K562 (cell line): ENCODE measurements at regions not wholly inside any gene's neighbourhood (a gene's known extent, or its start where the extent isn't known, plus 50 kb on each side); places are given as distances from the start of the nearest gene placed in this dataset.

Source experiments
- ATAC-seq: fragments of 200-7000 bp; cut with Tn5 transposase; 3 replicates; pipeline ENCODE4 v1.9.1; 2020; ENCODE audit warnings: moderate library complexity
- BruUV-seq: library from RNA; stranded (reverse); fragments of 400-500 nt; replicated peaks from 2 replicates; lab custom pipeline; 2021; lab: Mats Ljungman, UMichigan
- CTCF ChIA-PET: fragments of 300-600 bp; formaldehyde crosslinking; extraction: SDS; loops from one replicate; lab custom pipeline; 2021; ENCODE audit warnings: low intra/inter-chr PET ratio; lab: Yijun Ruan, JAX
- POLR2A ChIA-PET: fragments of 300-600, 350-650 bp; sonication (Branson Sonifier 250); formaldehyde crosslinking; extraction: SDS; loops from one replicate; lab custom pipeline; 2021; ENCODE audit warnings: antibody characterized with exemption, inconsistent platforms; lab: Yijun Ruan, JAX
- DNase-seq, 4 experiments: peaks; one replicate each; pipeline versions ENCODE4 v3.0.0 to v3.0.0-alpha.2; 2011 to 2018; ENCODE audit warnings: low spot score in 3 of 4, mixed read lengths in 3 of 4; ENCODE audit errors: extremely low read depth in 1 of 4
- FAIRE-seq: peaks from 2 replicates; lab custom pipeline; 2011; peaks lifted over from hg19 to GRCh38; lab: Jason Lieb, UNC
- H2AFZ ChIP-seq: 2 replicates; pipeline ENCODE4 v1.6.0; 2011; ENCODE audit warnings: low read depth, low read length, control low read depth, inconsistent platforms
- H3K27ac ChIP-seq: fragments of 200-600 bp; 3 replicates; pipeline ENCODE4 v1.8.0; 2011; ENCODE audit warnings: low read depth, mild to moderate bottlenecking, control low read depth, inconsistent platforms, low read length, moderate library complexity, mixed read lengths; ENCODE audit errors: extremely low read depth
- H3K27me3 ChIP-seq, 2 experiments: fragments of 300-600 bp in 1 of 2; 2 replicates in 1 of 2; 3 replicates in 1 of 2; pipeline versions ENCODE4 v1.6.0 to v1.8.0; 2011; ENCODE audit warnings: inconsistent platforms in 2 of 2, low read length in 2 of 2, mild to moderate bottlenecking in 1 of 2, mixed read lengths in 1 of 2, moderate library complexity in 1 of 2; ENCODE audit not compliant: control insufficient read depth in 2 of 2, insufficient read depth in 2 of 2
- H3K36me3 ChIP-seq: fragments of 300-600 bp; 3 replicates; pipeline ENCODE4 v1.8.0; 2011; ENCODE audit warnings: mild to moderate bottlenecking, low read length, inconsistent platforms; ENCODE audit not compliant: control insufficient read depth, insufficient read depth
- H3K4me1 ChIP-seq, 2 experiments: fragments of 200-600 bp in 1 of 2; replicated peaks in 1 of 2; 2 replicates in 1 of 2; 3 replicates in 1 of 2; pipeline versions ENCODE4 v1.5.1 to v1.8.0; 2011; ENCODE audit warnings: inconsistent platforms in 2 of 2, low read length in 2 of 2, mild to moderate bottlenecking in 1 of 2, mixed read lengths in 1 of 2, moderate library complexity in 1 of 2; ENCODE audit not compliant: control insufficient read depth in 2 of 2, insufficient read depth in 2 of 2
- H3K4me2 ChIP-seq: 2 replicates; pipeline ENCODE4 v1.6.1; 2011; ENCODE audit warnings: low read length, control low read depth, inconsistent platforms, mixed read lengths; ENCODE audit not compliant: insufficient read depth
- H3K4me3 ChIP-seq: fragments of 200-600 bp; sonication (generic), shearing (Covaris generic); 2 replicates; pipeline ENCODE4 v1.5.1; 2016; ENCODE audit warnings: control low read depth, inconsistent platforms
- H3K79me2 ChIP-seq: fragments of 200-600 bp; 3 replicates; pipeline ENCODE4 v1.8.0; 2011; ENCODE audit warnings: low read length, inconsistent platforms; ENCODE audit not compliant: control insufficient read depth, insufficient read depth
- H3K9ac ChIP-seq, 2 experiments: 2 replicates each; pipeline versions ENCODE4 v1.6.0 to v1.6.1; 2011; ENCODE audit warnings: low read depth in 2 of 2, low read length in 2 of 2, control low read depth in 1 of 2, inconsistent platforms in 1 of 2, mild to moderate bottlenecking in 1 of 2, mixed read lengths in 1 of 2; ENCODE audit not compliant: insufficient read depth in 1 of 2
- H3K9me1 ChIP-seq: one replicate; pipeline ENCODE4 v1.6.0; 2011; ENCODE audit warnings: inconsistent platforms, mild to moderate bottlenecking, low read length, moderate library complexity; ENCODE audit not compliant: control insufficient read depth, insufficient read depth
- H3K9me3 ChIP-seq: replicated peaks from 2 replicates; pipeline ENCODE4 v1.5.1; 2011; ENCODE audit warnings: low read depth, low read length, inconsistent platforms; ENCODE audit not compliant: control insufficient read depth, insufficient read depth
- H4K20me1 ChIP-seq: replicated peaks from 2 replicates; pipeline ENCODE4 v1.6.1; 2011; ENCODE audit warnings: low read length, inconsistent platforms, mixed read lengths; ENCODE audit not compliant: control insufficient read depth, insufficient read depth
- ATF6 ChIP-seq: sonication (generic); formaldehyde crosslinking; IDR thresholded peaks from 2 replicates; pipeline ENCODE4 v1.4.0; 2020; ENCODE audit warnings: mild to moderate bottlenecking, missing genetic modification reagents
- ETS2 ChIP-seq: IDR thresholded peaks from 2 replicates; pipeline ENCODE4 v1.6.1; 2016; ENCODE audit warnings: borderline replicate concordance, missing genetic modification characterization, mild to moderate bottlenecking, moderate library complexity, missing compliant biosample characterization; ENCODE audit not compliant: poor library complexity, severe bottlenecking
- FIP1L1 ChIP-seq: fragments of 200-400 bp; formaldehyde crosslinking; IDR thresholded peaks from 2 replicates; pipeline ENCODE4 v1.6.1; 2018; ENCODE audit warnings: mild to moderate bottlenecking, low read depth, low read length; ENCODE audit not compliant: poor library complexity, severe bottlenecking
- MCM3 ChIP-seq: fragments of 450-650 bp; IDR thresholded peaks from 2 replicates; pipeline ENCODE4 v1.6.1; 2016
- PTBP1 ChIP-seq: fragments of 200-400 bp; formaldehyde crosslinking; IDR thresholded peaks from 2 replicates; pipeline ENCODE4 v1.6.1; 2017; ENCODE audit warnings: low read depth, low read length
- RBM22 ChIP-seq: fragments of 200-400 bp; formaldehyde crosslinking; IDR thresholded peaks from 2 replicates; pipeline ENCODE4 v1.6.1; 2018; ENCODE audit warnings: low read length, low read depth; ENCODE audit not compliant: poor library complexity, severe bottlenecking
- REST ChIP-seq, 2 experiments: fragments of 450-650 bp; formaldehyde crosslinking in 1 of 2; IDR thresholded peaks; 2 replicates each; pipeline versions ENCODE4 v1.4.0 to v1.6.1; 2014 to 2020; ENCODE audit warnings: mild to moderate bottlenecking in 2 of 2, borderline replicate concordance in 1 of 2, low read depth in 1 of 2
- ZNF134 ChIP-seq: fragments of 250-450 bp; sonication (Bioruptor Pico); conservative IDR thresholded peaks from 2 replicates; pipeline ENCODE4 v1.4.0; 2020
- ZNF436 ChIP-seq: fragments of 250-450, 450-650 bp; sonication (Bioruptor Pico); formaldehyde crosslinking; IDR thresholded peaks from 2 replicates; pipeline ENCODE4 v1.7.0; 2020; ENCODE audit warnings: mild to moderate bottlenecking
- WGBS: fragments of 100-300 bp; shearing (Covaris generic); methylation state at CpG from one replicate; pipeline ENCODE4 v1.1.6; 2016; ENCODE audit warnings: low coverage, mixed read lengths; ENCODE audit not compliant: insufficient coverage; ENCODE audit errors: missing lambda C conversion rate; 5-methylcytosine and 5-hydroxymethylcytosine counted together
- in situ Hi-C: fragments of 300-500 bp; cut with MboI; formaldehyde crosslinking; loops from 4 replicates; pipeline ENCODE4 v1.15.0; 2018; ENCODE audit warnings: inconsistent platforms, mixed read lengths
- intact Hi-C: fragments of 100-400 bp; cut with micrococcal nuclease; formaldehyde crosslinking; loops from 2 replicates; pipeline ENCODE4 v1.14.2; 2022
- TF ChIP-seq, protein P1 (sequence below): fragments of 250-450 bp; sonication (Bioruptor Pico); IDR thresholded peaks from 2 replicates; pipeline ENCODE4 v1.8.0; 2021; ENCODE audit warnings: moderate library complexity, mild to moderate bottlenecking, inconsistent platforms

- no peaks in the 10 kb centered on the region for H3K79me2 ChIP-seq
- no peak overlapping the region for H3K4me2 ChIP-seq
- H3K9me1 ChIP-seq = no peaks in the 10 kb centered on the region
- no TSS peak for BruUV-seq
- intact Hi-C loops (no loop called here), in situ Hi-C loops (no loop called here)
- H3K4me3 ChIP-seq = no peak overlapping the region
- ChIA-PET POLR2A (no interaction called here), CTCF (no interaction called here)
- WGBS = 0% methylated on average over 3 of the region's 3 CpGs
- H3K9me3 ChIP-seq = no peaks in the 10 kb centered on the region
- H3K4me1 ChIP-seq = no peaks in the 10 kb centered on the region
- H3K27me3 ChIP-seq = no peaks in the 10 kb centered on the region
- no peak overlapping the region for H3K27ac ChIP-seq
- no peaks in the 10 kb centered on the region for H3K36me3 ChIP-seq
- ATAC-seq (no peak), DNase-seq (no peak), FAIRE-seq (no peak)
- no peak overlapping the region for H2AFZ ChIP-seq
- no peak overlapping the region for H3K9ac ChIP-seq
- no peaks in the 10 kb centered on the region for H4K20me1 ChIP-seq
- TF ChIP-seq, protein P1, sequence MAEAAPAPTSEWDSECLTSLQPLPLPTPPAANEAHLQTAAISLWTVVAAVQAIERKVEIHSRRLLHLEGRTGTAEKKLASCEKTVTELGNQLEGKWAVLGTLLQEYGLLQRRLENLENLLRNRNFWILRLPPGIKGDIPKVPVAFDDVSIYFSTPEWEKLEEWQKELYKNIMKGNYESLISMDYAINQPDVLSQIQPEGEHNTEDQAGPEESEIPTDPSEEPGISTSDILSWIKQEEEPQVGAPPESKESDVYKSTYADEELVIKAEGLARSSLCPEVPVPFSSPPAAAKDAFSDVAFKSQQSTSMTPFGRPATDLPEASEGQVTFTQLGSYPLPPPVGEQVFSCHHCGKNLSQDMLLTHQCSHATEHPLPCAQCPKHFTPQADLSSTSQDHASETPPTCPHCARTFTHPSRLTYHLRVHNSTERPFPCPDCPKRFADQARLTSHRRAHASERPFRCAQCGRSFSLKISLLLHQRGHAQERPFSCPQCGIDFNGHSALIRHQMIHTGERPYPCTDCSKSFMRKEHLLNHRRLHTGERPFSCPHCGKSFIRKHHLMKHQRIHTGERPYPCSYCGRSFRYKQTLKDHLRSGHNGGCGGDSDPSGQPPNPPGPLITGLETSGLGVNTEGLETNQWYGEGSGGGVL = no peak
- TF ChIP-seq ZNF134 (CRISPR knock-in tag) = no peak
- TF ChIP-seq ETS2 = no peak
- no peak for TF ChIP-seq PTBP1
- TF ChIP-seq FIP1L1 = no peak
- no peak for TF ChIP-seq ATF6 (CRISPR knock-in tag)
- no peak for TF ChIP-seq RBM22
- TF ChIP-seq ZNF436 (CRISPR knock-in tag) = no peak
- TF ChIP-seq REST (IDR thresholded peaks at IDR 0.05; ENCODE audit: borderline replicate concordance) = no peak
- no peak for TF ChIP-seq REST (CRISPR knock-in tag; IDR thresholded peaks at IDR 0.05; ENCODE audit: low read depth)
- TF ChIP-seq MCM3 = no peak
Observed at GRCh38 chr2:156933645-156934225, 323.8 kb upstream of the GALNT5 start.
